Heart left ventricle (tissue), 13 donors: ENCODE measurements at regions not wholly inside any gene's neighbourhood (a gene's known extent, or its start where the extent isn't known, plus 50 kb on each side); places are given as distances from the start of the nearest gene placed in this dataset.

Experiments
- POLR2A ChIP-seq, 2 donors: fragments of 450-650 bp; IDR thresholded peaks; one replicate each; pipeline ENCODE4 v1.6.1; 2017; ENCODE audit warnings: antibody characterized with exemption in 2 of 2, mild to moderate bottlenecking in 2 of 2, moderate library complexity in 2 of 2
- TF ChIP-seq, protein P1 (sequence below), 12 donors: fragments of 200-600 bp; sonication (generic) in 4 of 12; IDR thresholded peaks; one replicate each; pipeline versions ENCODE4 v1.5.0 to v1.8.0; 2018 to 2022; ENCODE audit warnings: antibody characterized with exemption in 12 of 12, mild to moderate bottlenecking in 5 of 12
- donor health status: ischemic (EF 13 %, LVEDD 7.1; RV severe dilation, severe dysfunction).
- donor health status: DM: no; HTN: yes; CAD: no.
- donor health status: DM: no; HTN: no; CAD: no.
- donor health status: ischemic (EF 25% LVEDD 6.9; RV normal size, moderate dysfunction).
- donor health status: ischemic (EF 25% LVEDD 5.7; RV mildly dilated, moderate dysfunction).
- donor health status: ischemic (EF 35%, LVEDD 5.7; RV mildly dilated, moderate dysfunction).
- donor health status: nonischemic (EF 11% LVEDD 7.7; RV severe dilation, severe dysfunction).
- donor health status: DM: yes; HTN: yes; CAD: no.
- donor health status: PGD.
- donor health status: ischemic (EF 29% LVEDD 5.4; RV normal size, mild dysfunction).
- donor health status: nonischemic (EF 23%, LVEDD 6.1; RV moderate dilation, normal function).

DNA sequence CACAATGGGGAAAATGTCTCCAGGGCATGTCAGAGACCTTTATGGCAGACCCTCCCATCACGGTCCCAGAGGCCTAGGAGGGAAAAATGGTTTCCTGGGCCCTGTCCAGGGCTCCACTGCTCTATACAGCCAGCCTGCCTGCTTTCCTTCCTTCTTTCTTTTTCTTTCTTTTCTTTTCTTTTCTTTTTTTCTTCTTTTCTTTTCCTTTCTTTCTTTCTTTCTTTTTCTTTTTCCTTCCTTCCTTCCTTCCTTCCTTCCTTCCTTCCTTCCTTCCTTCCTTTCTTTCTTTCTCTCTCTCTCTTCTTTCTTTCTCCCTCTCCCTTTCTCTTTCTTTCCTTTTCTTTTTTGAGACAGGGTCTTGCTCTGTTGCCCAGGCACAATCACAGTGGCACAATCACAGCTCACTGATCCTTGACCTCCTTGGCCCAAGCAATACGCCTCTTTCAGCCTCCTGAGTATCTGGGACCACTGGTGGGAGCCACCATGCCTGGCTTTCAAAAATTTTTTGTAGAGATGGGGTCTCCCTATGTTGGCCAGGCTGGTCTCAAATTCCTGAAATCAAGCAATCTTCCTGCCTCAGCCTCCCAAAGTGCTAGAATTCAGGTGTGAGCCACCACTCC, 106.9 kb downstream of the BACH1 start:
- TF ChIP-seq POLR2A (IDR thresholded peaks at IDR 0.05): no peak
- TF ChIP-seq, protein P1, sequence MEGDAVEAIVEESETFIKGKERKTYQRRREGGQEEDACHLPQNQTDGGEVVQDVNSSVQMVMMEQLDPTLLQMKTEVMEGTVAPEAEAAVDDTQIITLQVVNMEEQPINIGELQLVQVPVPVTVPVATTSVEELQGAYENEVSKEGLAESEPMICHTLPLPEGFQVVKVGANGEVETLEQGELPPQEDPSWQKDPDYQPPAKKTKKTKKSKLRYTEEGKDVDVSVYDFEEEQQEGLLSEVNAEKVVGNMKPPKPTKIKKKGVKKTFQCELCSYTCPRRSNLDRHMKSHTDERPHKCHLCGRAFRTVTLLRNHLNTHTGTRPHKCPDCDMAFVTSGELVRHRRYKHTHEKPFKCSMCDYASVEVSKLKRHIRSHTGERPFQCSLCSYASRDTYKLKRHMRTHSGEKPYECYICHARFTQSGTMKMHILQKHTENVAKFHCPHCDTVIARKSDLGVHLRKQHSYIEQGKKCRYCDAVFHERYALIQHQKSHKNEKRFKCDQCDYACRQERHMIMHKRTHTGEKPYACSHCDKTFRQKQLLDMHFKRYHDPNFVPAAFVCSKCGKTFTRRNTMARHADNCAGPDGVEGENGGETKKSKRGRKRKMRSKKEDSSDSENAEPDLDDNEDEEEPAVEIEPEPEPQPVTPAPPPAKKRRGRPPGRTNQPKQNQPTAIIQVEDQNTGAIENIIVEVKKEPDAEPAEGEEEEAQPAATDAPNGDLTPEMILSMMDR (IDR thresholded peaks at IDR 0.05): no peak
